GM20000 (cell line): ENCODE measurements at regions not wholly inside any gene's neighbourhood (a gene's known extent, or its start where the extent isn't known, plus 50 kb on each side); places are given as distances from the start of the nearest gene placed in this dataset.

ENCODE experiments used
- DNase-seq: peaks from one replicate; pipeline ENCODE4 v3.0.0; 2012; ENCODE audit warnings: low spot score
- CTCF ChIP-seq: IDR thresholded peaks from 2 replicates; pipeline ENCODE4 v1.5.1; 2012; ENCODE audit warnings: mild to moderate bottlenecking, control low read depth; ENCODE audit errors: extremely low read depth, missing control alignments

GRCh38 chr17:72226322-72226721 lies 105.5 kb downstream of the SOX9 start:
- DNase-seq = no peak
- TF ChIP-seq CTCF = no peak

GRCh38 chr17:72233986-72234385 lies 113.2 kb downstream of the SOX9 start:
- no peak for DNase-seq

GRCh38 chr17:72234985-72235384 lies 114.2 kb downstream of the SOX9 start:
- DNase-seq = no peak

More at GRCh38 chr17:72233986-72234385, 113.2 kb downstream of the SOX9 start:
- no peak for TF ChIP-seq CTCF

GRCh38 chr17:72236980-72237633 lies 116.3 kb downstream of the SOX9 start:
- no peak for TF ChIP-seq CTCF
- DNase-seq = no peak

More at GRCh38 chr17:72234985-72235384, 114.2 kb downstream of the SOX9 start:
- TF ChIP-seq CTCF = no peak

GRCh38 chr17:72238157-72238673 lies 117.4 kb downstream of the SOX9 start:
- no peak for DNase-seq
- no peak for TF ChIP-seq CTCF

- DNase-seq = no peak
- TF ChIP-seq CTCF = no peak
Measured at GRCh38 chr17:72239548-72239947, 118.7 kb downstream of the SOX9 start.

GRCh38 chr17:72240333-72240732 lies 119.5 kb downstream of the SOX9 start:
- peak; percentile 44 for DNase-seq
- TF ChIP-seq CTCF = no peak
